GM18868 (cell line): ENCODE measurements at regions not wholly inside any gene's neighbourhood (a gene's known extent, or its start where the extent isn't known, plus 50 kb on each side); places are given as distances from the start of the nearest gene placed in this dataset.
"Not testable (repeated sequence)": the region's sequence is repeated elsewhere in the genome, so short reads cannot be mapped to it uniquely, and the experiment has no call there.

Experiments
- ATAC-seq: cut with Tn5 transposase; IDR thresholded peaks from one replicate; pipeline ENCODE4 v1.9.1; 2021; ENCODE audit warnings: mild to moderate bottlenecking, moderate library complexity; ENCODE audit not compliant: unreplicated experiment

DNA sequence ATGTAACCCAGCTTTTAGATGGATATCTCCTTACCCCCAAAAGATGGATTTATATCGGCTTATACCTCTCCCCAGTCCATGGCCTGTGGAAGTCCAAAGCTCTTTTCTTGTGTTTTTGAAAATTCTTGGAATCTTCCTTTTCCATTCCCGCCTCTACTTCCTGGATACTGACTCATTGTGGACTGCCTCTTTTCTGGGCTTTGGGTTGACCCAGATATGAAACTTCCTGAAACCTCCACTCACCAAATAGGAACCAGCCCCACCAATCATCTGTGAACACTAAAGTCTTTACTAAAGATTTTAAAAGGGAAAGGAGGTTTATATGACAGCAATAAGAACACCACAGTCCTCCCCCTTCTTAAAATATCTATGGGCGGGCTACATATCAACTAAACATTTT lies 163.4 kb upstream of the SYN3 start:
- no peak for ATAC-seq

DNA sequence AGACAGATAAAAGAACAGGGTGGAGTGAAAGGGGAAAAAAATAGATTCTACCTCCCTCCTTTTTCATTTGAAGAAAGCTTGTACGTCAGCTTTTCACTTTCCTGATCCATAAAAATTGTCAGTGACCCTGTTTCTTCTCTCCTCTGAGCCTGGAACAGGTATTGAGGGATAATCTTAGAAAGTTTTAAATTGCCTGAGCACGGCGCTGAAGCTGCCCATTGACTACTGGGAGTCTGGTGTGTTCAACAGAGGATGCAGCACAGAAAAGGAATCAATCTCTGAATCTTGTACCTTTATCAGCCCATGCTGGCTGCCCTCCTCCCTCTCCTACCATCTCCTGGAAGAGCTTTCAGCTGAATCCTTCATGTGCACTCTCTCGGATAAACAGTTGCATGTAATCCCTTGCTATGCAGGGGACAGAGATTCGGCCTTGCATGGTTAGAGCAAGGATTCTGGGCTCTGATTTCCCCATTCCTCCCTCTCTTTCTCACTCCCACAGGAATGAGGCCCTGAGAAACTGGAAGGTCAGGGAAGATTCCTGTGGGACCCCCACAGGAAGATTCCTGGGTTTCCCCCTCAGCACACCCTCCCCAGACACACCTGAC lies 162.4 kb upstream of the SYN3 start:
- ATAC-seq = no peak

- no peak for ATAC-seq
Measured at GRCh38 chr22:33219648-33220384, 161.6 kb upstream of the SYN3 start.

DNA sequence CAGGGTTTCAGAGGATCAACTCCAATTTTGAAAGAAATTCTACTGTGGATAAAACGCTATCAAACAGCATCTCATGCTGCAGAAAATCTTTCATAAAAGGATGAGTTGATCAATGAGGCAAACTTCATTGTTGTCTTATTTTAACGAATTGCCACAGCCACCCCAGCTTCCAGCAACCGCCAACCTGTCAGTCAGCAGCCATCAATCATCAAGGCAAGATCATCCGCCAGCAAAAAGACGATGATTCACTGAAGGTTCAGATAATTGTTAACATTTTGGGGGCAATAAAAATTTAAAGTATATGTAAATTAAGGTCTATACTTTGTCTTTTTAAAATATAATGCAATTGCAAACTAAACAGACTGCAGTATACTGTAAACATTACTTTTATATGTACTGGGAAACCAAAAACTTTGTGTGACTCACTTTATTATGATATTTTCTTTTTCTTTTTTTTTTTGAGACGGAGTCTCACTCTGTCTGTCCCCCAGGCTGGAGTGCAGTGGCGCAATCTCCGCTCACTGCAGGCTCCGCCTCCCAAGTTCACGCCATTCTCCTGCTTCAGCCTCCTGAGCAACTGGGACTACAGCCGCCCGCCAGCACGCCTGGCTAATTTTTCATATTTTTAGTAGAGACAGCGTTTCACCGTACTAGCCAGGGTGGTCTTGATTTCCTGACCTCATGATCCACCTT lies 155.3 kb upstream of the SYN3 start:
- no peak for ATAC-seq

DNA sequence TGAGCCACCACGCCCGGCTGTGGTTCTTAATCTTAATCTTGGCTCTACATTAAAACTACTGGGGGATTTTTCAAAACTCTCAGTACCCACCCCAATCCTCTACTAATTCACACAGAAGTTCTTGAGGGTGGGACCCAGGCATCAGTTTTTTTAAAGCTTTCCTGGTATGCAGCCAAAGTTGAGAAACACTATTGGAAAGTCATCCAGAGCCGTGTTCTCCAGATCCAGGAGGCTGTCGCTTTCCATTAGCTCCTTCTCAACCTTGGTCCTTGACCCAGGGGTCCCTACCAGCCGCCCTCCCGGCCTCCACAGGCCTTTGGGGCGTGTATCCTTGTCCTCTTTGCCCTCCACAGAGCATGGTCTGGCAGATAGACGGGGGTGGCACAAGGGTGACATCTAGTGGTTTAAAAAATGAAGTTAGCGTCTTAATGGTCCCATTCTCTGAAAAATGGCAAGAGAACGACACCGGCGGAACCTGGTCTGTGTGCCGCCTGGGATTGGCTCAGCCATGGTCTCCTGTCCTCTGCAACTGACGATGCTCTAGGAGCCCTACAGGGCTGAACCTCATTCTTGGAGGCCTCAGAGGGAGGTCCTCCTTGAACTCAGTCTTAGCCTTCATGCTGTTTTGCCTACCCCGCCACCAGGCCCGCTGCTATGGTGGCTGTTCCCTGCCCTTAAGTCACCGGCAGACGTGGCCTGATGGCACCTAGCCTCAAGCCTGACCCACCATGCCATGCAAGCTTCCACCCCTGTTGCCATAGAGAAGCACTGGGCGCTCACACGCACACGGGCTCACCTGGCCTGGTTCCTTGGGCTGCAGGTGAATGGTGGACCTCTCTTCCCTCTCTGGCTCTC lies 152.0 kb upstream of the SYN3 start:
- ATAC-seq = peak; percentile 39

DNA sequence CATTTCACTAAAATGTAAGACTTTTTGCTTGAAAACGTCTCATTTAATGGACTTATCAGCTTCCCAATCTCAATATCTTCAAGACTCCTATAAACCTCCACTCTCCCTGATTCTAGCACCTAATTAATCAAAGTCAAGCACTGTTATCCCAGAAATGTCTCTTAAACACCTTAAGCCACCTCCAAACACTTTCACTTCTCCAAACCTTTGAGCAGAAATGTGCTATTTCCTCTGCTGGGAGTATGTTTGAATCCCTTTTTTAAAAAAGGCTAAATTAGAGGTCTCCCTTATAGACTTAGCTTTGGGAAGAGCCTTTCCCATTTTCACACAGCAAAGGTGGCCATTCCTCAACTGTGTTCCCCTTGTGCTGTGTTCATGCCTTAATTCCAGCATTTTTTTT lies 146.2 kb upstream of the SYN3 start:
- no peak for ATAC-seq

DNA sequence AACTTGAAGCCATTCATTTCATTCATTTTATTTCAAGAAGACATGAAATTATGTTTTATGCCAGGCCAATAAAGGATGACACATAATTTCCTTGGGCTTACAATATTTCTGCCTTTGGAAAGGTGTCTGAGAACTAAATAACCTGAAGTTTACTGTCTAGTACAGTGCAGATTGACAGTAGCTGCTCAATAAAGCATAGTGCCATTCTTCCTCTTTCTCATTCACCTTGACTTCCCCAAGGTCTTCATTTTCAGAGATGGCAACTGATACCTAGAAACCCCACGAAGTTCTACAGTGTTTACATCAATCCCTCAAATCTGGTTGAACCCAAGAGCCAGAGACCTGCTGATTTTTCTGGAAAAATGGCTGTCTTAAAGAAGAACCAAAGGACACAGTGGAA lies 144.3 kb upstream of the SYN3 start:
- ATAC-seq = no peak

- no peak for ATAC-seq
Measured at GRCh38 chr22:33194529-33195077, 136.4 kb upstream of the SYN3 start.

DNA sequence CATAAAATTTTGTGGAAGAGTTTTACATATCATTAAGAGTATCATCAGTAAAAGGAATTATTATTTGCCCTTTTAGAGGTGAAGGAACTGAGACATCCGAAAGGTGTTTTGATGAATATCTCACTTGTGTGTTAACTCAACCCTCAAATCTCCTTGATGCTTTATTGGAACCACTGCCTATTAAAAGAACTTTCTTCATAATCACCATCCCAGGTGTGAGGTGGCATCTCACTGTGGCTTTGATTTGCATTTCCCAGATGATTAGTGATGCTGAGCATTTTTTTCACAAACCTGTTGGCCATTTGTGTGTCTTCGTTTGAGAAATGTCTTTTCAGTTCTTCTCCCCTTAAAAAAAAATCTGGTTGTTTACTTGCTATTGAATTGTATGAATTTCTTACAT lies 134.0 kb upstream of the SYN3 start:
- no peak for ATAC-seq

DNA sequence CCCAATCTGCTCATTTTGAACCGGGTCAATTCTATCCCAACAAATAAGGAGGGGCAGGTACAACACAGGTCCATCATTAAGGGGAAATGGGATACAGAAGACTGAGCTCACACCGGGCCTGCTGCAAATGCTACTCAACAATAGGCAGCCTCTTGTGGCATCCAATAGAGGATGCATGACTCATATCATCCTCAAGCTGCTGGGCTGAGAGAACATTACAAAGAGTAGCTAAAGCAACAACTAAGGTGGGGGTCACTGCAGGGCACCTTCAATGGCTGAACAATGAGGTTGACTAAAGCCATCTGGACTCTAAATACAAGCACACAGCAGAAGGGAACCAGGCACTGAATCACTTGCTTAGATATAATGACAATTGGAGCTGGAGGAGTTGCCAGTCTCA lies 130.1 kb upstream of the SYN3 start:
- ATAC-seq = no peak

DNA sequence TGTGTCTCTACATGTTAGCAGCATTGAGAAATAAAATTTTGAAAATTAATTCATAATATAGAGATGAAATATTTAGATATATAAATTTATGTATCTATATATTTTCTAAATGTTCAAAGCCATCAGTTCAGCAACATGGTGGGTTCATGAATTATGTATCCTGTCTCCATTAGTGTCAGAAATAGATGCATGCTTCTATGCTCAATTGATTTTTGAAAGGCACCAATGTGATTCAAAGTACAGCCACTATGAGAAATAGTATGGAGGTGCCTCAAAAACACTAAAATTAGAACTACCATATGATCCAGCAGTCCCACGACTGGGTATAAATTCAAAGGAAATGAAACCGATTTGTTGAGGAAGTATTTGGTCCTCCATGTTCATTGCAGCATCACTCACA lies 128.6 kb upstream of the SYN3 start:
- ATAC-seq = no peak

DNA sequence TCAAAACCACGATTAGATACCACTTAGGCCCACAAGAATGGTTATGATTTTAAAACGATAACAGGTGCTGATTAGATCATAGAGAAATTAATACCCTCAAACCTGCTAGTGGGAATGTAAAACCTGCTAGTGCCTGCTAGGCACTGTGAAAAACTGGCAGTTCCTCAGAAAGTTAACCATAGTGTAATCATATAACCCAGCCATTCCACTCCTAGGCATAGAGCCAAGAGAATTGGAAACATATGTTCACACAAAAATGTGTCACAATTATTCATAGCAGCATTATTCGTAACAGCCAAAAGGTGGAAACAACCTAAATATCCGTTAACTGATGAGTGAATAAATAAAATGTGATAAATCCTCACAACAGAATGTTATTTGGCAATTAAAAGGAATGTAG lies 122.2 kb upstream of the SYN3 start:
- no peak for ATAC-seq

DNA sequence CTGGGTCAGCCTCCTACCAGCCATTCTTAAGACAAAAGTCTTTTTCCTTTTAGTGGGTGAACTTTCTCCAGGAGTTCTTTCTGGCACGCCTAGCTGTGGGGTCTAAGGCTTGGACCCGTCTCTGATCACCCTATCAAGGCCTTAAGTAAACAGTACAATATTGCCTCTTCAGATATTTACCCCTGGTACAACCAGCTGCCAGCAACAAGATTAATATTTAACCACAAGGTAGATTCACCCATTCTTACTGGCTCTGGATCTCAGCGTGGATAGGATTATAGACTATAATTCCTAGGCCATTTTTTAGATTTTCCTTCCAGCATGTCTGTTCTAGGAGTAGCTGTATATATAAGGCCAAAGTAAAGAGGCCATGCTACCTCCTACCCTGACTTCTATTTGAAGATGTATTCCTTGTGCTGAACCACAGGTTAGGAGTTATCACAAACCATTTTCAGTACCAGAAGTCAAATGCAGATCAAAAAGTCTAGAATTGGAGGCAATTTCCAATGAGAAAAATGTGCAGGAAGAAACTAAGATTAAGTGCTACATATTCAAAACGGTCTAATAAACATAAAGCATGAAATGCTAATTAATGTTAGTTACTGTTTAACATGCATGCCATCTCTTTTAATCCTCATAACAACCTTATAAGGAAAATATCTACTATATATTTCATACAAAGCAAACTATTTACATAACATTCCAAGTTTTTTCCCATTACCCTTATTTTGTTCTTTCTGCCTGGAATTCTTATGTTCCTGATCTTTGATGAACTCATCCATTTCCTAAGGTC lies 110.0 kb upstream of the SYN3 start:
- ATAC-seq = no peak

DNA sequence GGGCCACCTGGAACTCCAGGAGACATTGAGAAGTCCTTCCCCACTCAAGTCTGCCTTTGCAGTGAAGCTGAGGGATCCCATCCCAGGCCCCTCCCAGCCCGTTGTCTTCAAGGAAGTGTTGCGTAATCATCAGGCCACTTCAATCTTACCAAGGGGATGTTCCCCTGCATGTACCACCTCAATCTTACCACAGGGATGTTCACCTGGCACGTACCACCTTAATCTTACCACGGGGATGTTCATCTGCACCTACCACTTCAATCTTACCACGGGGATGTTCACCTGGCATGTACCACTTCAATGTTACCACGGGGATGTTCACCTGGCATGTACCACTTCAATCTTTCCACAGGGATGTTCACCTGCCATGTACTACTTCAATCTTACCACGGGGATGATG lies 108.0 kb upstream of the SYN3 start:
- no peak for ATAC-seq

DNA sequence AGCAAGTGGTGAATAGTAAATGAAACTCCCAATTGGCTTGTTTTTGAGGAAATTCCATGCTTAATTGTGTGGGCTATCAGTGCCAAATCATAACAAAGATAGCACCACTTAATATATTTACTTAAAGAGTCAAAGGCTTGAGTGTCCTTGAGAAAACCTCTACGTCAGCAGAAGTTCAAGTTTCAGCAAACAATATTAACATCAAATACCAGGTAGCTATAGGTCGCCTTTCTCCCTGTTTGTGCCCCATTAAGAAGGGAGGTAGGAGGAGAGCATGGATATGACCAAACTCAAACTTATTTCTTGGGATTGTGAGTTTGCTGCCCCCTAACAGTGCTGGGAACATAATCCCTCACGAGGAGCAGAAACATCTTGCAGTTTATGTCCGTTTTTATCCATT lies 105.6 kb upstream of the SYN3 start:
- ATAC-seq = no peak

- no peak for ATAC-seq
Measured at GRCh38 chr22:33162196-33162595, 104.0 kb upstream of the SYN3 start.

GRCh38 chr22:33160525-33160924 lies 102.3 kb upstream of the SYN3 start:
- no peak for ATAC-seq

- not testable (repeated sequence) for ATAC-seq
Measured at GRCh38 chr22:33154967-33155366, 96.8 kb upstream of the SYN3 start.

DNA sequence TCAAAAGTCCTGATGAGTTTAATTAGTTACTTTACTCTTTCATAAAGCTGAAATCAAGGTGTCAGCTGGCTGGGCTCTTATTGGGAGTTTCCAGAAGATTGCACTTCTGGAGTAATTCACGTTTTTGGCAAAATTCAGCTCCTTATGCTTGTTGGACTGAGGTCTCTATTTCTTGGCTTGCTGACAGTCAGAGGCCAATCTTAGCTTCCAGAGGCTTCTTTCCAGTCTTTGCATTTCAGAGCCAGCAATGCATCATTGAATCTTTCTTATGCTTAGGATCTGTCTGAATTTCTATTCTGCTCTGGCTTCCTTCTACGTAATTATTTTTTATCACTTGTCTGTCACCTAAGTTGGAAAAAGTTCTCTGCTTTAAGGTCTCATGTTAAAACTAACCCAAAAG lies 91.4 kb upstream of the SYN3 start:
- no peak for ATAC-seq

GRCh38 chr22:33144721-33145120 lies 86.5 kb upstream of the SYN3 start:
- ATAC-seq = no peak
